Umbilical cord (tissue), 1 donor: ENCODE measurements at regions not wholly inside any gene's neighbourhood (a gene's known extent, or its start where the extent isn't known, plus 50 kb on each side); places are given as distances from the start of the nearest gene placed in this dataset.
"Not testable (repeated sequence)": the region's sequence is repeated elsewhere in the genome, so short reads cannot be mapped to it uniquely, and the experiment has no call there.

Experiments used
- DNase-seq: peaks from one replicate; pipeline ENCODE4 v3.0.0-alpha.2; 2015; ENCODE audit warnings: low spot score

DNA sequence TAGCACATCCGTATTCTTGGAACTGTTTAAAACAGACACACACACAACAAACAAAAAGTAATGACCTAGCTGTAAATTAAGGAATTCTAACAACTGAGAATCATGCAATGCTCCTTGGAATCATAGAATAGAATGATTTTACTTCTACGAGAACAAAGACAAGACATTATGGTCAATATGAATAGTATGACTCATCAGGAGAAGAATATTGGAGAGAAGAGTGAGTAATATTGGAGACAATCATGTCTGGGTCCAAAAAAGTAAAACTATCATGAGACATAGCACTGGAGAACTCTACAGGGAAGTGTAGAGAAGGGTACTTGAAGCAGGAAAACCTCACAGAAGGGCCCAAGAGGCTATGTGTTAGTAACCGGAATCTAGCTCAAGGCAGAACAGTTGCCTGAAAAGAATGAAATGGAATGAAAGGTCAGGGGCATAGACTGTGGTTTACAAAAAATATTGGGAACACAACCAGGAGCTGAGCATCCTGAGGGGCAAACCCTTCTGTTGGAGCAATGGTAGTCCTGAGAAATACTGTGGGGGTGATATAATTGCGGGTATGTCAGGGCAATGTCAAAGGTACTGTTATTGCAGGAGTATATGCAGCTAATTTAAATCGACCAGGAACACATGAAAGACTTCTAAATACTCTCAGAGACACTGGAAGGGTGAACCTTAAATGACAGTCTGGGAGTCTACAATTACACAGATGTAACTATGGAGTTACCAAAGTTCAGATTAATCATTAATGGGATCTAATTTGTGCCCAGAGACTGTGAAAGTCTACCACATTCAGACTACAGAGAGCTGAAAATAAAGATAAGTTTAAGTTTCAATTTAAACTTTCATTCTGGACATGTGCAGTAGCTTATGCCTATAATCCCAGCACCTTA is 201.2 kb downstream of the BCHE start:
- no peak for DNase-seq

DNA sequence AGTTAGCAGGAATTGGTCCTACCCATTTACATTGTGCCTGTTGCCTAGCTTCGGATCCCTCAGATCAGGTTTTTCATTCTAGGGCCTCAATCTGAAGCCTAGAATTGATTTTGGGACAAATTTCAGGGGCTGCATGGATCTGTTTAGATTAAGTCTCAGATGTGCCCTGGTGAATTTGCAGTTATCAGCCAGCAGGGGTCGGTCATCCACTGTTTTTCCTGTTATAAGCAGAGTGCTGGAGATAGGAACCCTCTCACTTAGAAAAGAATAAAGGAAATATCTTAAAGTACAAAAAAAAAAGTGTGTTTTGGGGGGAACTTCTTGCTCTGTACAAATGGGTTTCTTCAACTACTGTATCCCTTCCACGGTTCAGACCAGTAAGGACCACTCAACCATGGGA is 212.5 kb downstream of the BCHE start:
- no peak for DNase-seq

DNA sequence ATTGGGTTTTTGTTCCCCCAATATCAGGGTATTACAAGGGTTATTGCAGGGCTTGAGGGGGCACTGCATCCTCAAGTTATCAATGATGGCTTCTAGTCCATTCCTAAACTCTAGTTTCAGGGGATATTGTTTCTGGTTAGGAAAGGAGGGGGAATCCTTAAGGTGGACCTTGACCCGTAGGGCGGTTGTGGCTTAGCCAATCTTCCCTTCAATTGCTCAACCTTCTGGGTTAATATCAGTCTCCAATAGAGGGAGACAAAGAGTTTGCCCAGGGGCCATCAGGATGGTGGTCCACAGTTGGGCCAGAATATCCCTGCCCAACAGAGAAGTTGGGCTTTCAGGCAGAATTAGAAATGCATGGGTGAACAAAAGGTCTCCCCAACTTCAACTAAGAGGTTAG is 214.9 kb downstream of the BCHE start:
- DNase-seq, result no peak

DNA sequence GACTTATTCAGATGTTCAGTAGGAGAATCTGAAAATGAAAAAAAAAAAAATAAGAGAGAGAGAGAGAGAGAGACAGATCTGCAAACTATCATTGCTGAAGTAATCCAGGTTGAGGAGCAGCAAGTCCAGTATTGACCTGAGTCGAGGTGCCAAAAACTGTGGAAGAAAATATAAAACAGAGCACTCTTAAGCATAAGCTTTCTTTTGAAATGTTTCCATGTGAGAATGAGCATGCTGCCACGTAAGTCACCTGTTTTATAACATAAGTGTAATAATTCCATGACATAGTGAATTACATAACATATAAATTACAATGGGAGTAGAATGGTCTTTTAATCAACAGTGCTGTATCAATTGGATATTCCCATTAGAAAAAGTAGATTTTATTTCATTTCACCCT is 218.2 kb downstream of the BCHE start:
- DNase-seq, result no peak

DNA sequence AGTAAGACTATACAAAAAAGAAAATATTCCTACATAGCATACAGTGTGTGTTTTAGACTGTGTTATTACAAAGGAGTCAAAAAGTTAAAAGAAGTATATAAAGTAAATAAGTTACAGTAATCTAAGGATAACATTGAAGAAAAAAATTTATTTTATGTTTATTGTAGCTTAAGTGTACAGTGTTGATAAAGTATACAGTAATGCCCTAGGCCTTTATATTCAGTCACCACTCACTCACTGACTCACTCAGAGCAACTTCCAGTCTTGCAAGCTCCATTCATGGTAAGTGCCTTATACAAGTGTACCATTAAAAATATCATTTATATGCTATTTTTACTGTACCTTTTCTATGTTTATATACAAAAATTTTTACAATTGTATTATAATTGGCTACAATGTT is 220.1 kb downstream of the BCHE start:
- no peak for DNase-seq

DNA sequence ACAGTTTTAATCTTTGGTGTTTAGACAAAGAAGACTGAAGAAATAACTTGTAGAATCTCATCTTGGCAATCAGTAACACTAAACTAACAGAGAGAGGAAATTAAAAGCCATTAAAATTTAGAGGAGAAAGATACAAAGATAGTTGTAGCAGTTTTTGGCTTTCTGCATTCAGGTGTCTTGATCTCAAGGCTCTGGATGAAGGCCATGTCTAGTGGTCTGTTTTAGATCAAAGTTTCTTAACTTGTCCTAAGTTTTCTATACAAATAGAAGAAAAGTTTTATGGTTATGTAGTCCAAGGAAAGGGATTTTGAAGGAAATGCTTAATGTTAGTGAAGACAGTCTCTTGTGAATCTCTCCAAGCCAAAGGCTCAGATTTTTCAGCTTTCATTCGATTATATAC is 222.9 kb downstream of the BCHE start:
- DNase-seq, result peak; percentile 31

DNA sequence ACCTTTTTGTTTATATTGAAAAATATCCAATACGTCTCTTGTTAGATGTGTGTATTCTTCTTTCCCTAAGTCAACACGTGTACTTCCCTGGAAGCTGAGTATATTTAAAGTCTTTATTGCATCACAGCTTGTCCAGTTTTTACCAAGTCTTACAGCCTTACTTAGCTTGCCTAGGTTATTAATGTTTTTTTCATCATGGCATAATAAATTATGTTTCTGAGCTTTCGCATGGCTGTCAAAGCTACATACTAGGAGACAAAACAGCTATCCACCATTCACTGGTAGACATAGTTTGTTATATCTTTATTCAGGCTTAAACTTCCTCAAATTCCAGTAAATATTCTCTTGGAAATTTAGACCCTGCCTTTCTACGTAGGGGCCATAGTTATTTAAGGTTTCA is 224.2 kb downstream of the BCHE start:
- peak; percentile 6 for DNase-seq

DNA sequence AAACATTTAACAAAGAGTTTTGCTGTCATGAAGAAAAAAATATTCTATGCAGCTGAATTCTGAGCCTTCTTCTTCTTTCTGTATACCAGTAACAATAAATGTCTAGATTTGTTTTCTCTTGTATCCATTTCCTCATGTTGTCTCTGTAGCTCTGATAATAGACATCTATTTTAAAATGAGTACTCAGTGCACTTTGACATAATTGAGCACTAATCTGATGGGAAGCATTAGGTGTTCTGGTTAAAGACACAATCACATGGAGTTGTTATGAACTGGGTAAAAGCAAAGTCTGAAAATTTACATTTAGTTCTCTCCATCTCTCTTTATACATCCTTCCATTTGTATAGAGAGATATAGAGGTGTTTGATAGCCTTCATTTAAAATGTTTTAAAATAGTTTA is 230.0 kb downstream of the BCHE start:
- no peak for DNase-seq

DNA sequence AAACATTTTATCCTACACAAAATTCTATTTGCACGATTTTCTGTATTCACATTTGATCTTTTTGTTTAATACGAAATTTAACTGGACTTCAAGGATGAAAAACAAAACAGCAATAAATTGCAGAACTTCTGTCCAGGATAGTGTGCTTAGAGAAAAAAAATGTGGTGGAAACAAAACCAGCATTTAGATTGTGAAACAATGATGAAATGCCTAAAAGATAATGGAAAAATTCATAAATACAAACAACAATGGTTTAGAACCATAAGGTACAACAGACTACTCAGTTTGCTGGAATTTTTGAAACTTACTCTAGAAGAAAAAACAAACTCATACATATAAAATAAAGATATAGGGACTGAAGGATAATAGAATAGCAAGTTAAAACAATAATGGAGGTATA is 234.0 kb downstream of the BCHE start:
- no peak for DNase-seq

DNA sequence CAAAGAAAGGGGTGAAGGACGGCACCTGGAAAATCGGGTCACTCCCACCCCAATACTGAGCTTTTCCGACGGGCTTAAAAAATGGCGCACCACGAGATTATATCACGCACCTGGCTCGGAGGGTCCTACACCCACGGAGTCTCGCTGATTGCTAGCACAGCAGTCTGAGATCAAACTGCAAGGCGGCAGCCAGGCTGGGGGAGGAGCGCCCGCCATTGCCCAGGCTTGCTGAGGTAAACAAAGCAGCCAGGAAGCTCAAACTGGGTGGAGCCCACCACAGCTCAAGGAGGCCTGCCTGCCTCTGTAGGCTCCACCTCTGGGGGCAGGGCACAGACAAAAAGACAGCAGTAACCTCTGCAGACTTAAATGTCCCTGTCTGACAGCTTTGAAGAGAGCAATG is 264.7 kb downstream of the BCHE start:
- DNase-seq, result not testable (repeated sequence)

- no peak for DNase-seq
Measured at GRCh38 chr3:165568907-165569462, 268.2 kb downstream of the BCHE start.

- DNase-seq, result no peak
Measured at GRCh38 chr3:165555785-165556184, 281.4 kb downstream of the BCHE start.

DNA sequence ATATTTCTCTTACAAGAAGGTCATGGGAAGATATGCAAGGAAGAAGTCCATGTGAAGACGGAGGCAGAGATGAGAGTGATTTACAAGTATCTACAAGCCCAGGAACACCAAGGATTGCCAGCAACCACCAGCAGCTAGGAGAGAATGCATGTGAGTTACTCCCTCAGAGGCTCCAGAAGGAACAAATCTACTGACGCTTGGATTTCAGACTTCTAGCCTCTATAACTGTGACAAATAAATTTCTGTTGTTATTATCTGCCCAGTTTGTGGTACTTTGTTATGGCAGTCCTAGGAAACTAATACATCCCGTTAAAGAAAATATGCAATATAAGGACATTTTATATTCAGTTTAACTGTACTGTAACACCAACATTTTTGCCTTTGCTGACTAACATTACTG is 283.9 kb downstream of the BCHE start:
- no peak for DNase-seq

GRCh38 chr3:165549665-165550064 is 287.6 kb downstream of the BCHE start:
- no peak for DNase-seq

DNA sequence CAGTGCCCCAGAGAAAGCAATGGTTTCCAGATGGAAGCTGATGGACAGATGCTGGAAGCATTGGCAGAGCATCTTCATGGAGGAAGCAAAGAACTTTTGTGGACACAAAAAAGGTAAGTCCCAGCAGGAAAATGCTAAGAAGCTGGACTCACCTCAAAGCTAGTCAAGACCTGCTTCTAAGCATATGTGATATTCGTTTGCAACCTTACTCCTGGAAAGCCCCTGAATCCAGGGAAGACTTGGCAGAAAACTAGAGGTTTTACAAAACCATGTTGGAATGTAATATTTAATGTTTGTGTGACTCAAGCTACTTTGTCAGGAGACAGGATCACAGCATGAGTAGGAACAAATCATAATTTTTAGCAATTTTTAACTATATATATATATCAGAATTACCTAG is 288.2 kb downstream of the BCHE start:
- DNase-seq, result peak; percentile 1

- no peak for DNase-seq
Measured at GRCh38 chr3:165545059-165545458, 292.2 kb downstream of the BCHE start.

DNA sequence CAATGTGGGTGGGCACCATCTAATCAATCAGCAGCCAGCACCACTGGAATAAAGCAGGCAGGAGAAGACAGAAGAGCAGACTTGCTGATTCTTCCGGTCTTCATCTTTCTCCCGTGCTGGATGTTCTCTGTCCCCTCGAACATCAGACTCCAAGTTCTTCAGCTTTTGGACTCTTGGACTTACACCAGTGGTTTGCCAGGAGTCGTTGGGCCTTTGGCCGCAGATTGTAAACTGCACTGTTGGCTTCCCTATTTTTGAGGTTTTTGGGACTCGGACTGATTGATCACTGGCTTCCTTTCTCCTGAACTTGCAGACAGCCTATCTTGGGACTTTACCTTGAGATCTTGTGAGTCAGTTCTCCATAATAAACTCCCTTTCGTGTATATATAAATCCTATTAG is 292.8 kb downstream of the BCHE start:
- DNase-seq, result no peak

DNA sequence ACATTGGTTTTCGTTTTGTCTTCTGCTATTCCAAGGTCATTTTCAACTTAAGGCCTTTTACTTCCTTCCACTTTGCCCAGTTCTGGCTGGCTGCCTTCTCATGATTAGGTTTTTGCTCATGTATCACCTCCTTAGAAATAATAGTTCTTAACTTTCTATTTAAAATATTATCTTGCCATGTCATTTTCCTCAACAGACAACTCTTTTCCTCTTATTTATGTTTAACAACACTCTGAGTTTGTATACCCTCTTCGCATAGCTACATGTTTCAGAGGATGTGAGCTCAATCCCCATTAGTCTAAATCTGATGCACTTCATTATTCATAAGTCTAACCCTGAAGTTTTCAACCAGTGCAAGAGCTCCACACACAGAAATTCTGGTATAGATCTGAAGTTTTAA is 299.1 kb downstream of the BCHE start:
- DNase-seq, result no peak

DNA sequence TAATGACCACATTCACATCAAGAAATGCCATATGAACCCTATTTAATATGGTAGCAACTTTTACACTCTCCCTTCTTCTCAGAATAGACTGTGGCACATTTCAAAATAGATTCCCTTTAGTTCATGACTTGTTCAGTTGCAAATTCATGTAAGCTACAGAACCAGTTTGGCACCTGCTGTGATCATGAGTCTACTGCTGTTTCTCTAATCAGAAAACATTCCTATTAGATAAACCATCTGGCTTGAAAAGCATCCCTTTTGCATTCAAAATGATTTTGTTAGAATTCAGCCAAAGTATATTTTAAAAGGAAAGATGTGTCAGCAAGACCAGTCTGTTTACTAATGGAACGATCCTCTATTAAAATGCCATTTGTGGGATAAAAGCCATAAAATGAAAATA is 304.4 kb downstream of the BCHE start:
- peak; percentile 19 for DNase-seq

DNA sequence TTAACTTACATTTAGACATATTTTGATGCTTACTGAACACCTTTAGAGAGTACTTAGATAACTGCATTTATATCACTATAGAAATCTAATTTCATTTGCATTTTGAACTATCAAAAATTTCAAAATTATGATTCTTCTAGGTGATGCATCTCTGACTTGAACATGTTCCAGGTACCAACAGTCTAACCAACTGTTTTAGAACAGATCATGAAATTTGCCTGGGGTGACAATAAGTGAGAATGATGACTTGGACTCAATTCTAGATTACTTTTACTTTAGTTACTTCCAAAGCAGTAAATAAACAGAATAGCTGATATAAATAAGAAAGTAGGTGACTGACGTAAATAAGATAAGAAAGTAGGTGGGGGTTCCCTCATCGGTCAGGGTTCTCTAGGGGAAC is 307.8 kb downstream of the BCHE start:
- DNase-seq, result no peak

DNA sequence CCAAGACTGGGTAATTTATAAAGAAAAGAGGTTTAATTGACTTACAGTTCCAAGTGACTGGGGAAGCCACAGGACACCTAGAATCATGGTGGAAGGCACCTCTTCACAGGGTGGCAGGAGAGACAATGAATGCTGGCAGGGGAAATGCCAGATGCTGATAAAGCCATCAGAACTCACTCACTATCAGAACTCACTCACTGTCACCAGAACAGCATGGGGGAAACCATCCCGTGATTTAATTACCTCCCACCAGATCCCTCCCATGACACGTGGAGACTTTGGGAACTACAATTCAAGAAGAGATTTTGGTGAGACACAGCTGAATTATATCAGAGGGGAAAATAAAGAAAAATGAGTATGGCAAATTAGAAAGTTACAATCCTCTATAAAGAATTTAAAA is 310.9 kb downstream of the BCHE start:
- no peak for DNase-seq

- no peak for DNase-seq
Measured at GRCh38 chr3:165523801-165524200, 313.4 kb downstream of the BCHE start.

DNA sequence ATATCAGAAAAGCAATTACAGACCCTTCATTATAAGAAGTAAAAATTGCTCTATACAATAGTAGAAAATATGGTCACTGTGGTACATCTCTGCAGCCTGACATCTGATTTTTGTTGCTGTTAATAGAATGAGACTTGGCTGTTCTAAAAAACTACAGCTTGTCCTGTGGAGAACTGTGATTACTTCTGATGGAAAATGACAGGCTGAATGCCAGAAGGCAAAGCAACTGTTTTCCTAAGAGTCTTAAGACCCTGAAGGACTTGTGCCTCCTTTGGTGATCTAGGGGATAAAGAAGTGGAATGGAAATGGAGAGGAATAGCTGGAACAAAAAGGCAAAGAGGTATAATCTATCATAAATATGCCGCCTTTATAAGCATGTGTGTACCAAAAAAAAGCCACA is 314.8 kb downstream of the BCHE start:
- no peak for DNase-seq
